K562 (cell line): ENCODE measurements at regions not wholly inside any gene's neighbourhood (a gene's known extent, or its start where the extent isn't known, plus 50 kb on each side); places are given as distances from the start of the nearest gene placed in this dataset.

Experiments
- ATAC-seq: fragments of 200-7000 bp; cut with Tn5 transposase; 3 replicates; pipeline ENCODE4 v1.9.1; 2020; ENCODE audit warnings: moderate library complexity
- BruUV-seq: library from RNA; stranded (reverse); fragments of 400-500 nt; replicated peaks from 2 replicates; lab custom pipeline; 2021; lab: Mats Ljungman, UMichigan
- CTCF ChIA-PET: fragments of 300-600 bp; formaldehyde crosslinking; extraction: SDS; loops from one replicate; lab custom pipeline; 2021; ENCODE audit warnings: low intra/inter-chr PET ratio; lab: Yijun Ruan, JAX
- POLR2A ChIA-PET: fragments of 300-600, 350-650 bp; sonication (Branson Sonifier 250); formaldehyde crosslinking; extraction: SDS; loops from one replicate; lab custom pipeline; 2021; ENCODE audit warnings: antibody characterized with exemption, inconsistent platforms; lab: Yijun Ruan, JAX
- DNase-seq, 4 experiments: peaks; one replicate each; pipeline versions ENCODE4 v3.0.0 to v3.0.0-alpha.2; 2011 to 2018; ENCODE audit warnings: low spot score in 3 of 4, mixed read lengths in 3 of 4; ENCODE audit errors: extremely low read depth in 1 of 4
- FAIRE-seq: peaks from 2 replicates; lab custom pipeline; 2011; peaks lifted over from hg19 to GRCh38; lab: Jason Lieb, UNC
- H2AFZ ChIP-seq: 2 replicates; pipeline ENCODE4 v1.6.0; 2011; ENCODE audit warnings: low read depth, low read length, control low read depth, inconsistent platforms
- H3K27ac ChIP-seq: fragments of 200-600 bp; 3 replicates; pipeline ENCODE4 v1.8.0; 2011; ENCODE audit warnings: low read depth, mild to moderate bottlenecking, control low read depth, inconsistent platforms, low read length, moderate library complexity, mixed read lengths; ENCODE audit errors: extremely low read depth
- H3K27me3 ChIP-seq, 2 experiments: fragments of 300-600 bp in 1 of 2; 2 replicates in 1 of 2; 3 replicates in 1 of 2; pipeline versions ENCODE4 v1.6.0 to v1.8.0; 2011; ENCODE audit warnings: inconsistent platforms in 2 of 2, low read length in 2 of 2, mild to moderate bottlenecking in 1 of 2, mixed read lengths in 1 of 2, moderate library complexity in 1 of 2; ENCODE audit not compliant: control insufficient read depth in 2 of 2, insufficient read depth in 2 of 2
- H3K36me3 ChIP-seq: fragments of 300-600 bp; 3 replicates; pipeline ENCODE4 v1.8.0; 2011; ENCODE audit warnings: mild to moderate bottlenecking, low read length, inconsistent platforms; ENCODE audit not compliant: control insufficient read depth, insufficient read depth
- H3K4me1 ChIP-seq, 2 experiments: fragments of 200-600 bp in 1 of 2; replicated peaks in 1 of 2; 2 replicates in 1 of 2; 3 replicates in 1 of 2; pipeline versions ENCODE4 v1.5.1 to v1.8.0; 2011; ENCODE audit warnings: inconsistent platforms in 2 of 2, low read length in 2 of 2, mild to moderate bottlenecking in 1 of 2, mixed read lengths in 1 of 2, moderate library complexity in 1 of 2; ENCODE audit not compliant: control insufficient read depth in 2 of 2, insufficient read depth in 2 of 2
- H3K4me2 ChIP-seq: 2 replicates; pipeline ENCODE4 v1.6.1; 2011; ENCODE audit warnings: low read length, control low read depth, inconsistent platforms, mixed read lengths; ENCODE audit not compliant: insufficient read depth
- H3K4me3 ChIP-seq: fragments of 200-600 bp; sonication (generic), shearing (Covaris generic); 2 replicates; pipeline ENCODE4 v1.5.1; 2016; ENCODE audit warnings: control low read depth, inconsistent platforms
- H3K79me2 ChIP-seq: fragments of 200-600 bp; 3 replicates; pipeline ENCODE4 v1.8.0; 2011; ENCODE audit warnings: low read length, inconsistent platforms; ENCODE audit not compliant: control insufficient read depth, insufficient read depth
- H3K9ac ChIP-seq, 2 experiments: 2 replicates each; pipeline versions ENCODE4 v1.6.0 to v1.6.1; 2011; ENCODE audit warnings: low read depth in 2 of 2, low read length in 2 of 2, control low read depth in 1 of 2, inconsistent platforms in 1 of 2, mild to moderate bottlenecking in 1 of 2, mixed read lengths in 1 of 2; ENCODE audit not compliant: insufficient read depth in 1 of 2
- H3K9me1 ChIP-seq: one replicate; pipeline ENCODE4 v1.6.0; 2011; ENCODE audit warnings: inconsistent platforms, mild to moderate bottlenecking, low read length, moderate library complexity; ENCODE audit not compliant: control insufficient read depth, insufficient read depth
- H3K9me3 ChIP-seq: replicated peaks from 2 replicates; pipeline ENCODE4 v1.5.1; 2011; ENCODE audit warnings: low read depth, low read length, inconsistent platforms; ENCODE audit not compliant: control insufficient read depth, insufficient read depth
- H4K20me1 ChIP-seq: replicated peaks from 2 replicates; pipeline ENCODE4 v1.6.1; 2011; ENCODE audit warnings: low read length, inconsistent platforms, mixed read lengths; ENCODE audit not compliant: control insufficient read depth, insufficient read depth
- JUNB ChIP-seq: fragments of 450-650 bp; formaldehyde crosslinking; conservative IDR thresholded peaks from 2 replicates; pipeline ENCODE4 v1.4.0; 2020; ENCODE audit warnings: mild to moderate bottlenecking
- MNT ChIP-seq, 2 experiments: fragments of 450-650 bp; conservative IDR thresholded peaks; 2 replicates each; pipeline ENCODE4 v1.6.1; 2017; ENCODE audit warnings: mild to moderate bottlenecking in 2 of 2, moderate library complexity in 2 of 2
- RAD21 ChIP-seq, 2 experiments: fragments of 250-450 bp in 1 of 2; fragments of 450-650 bp in 1 of 2; sonication (Bioruptor Pico) in 1 of 2; formaldehyde crosslinking in 1 of 2; IDR thresholded peaks in 1 of 2; conservative IDR thresholded peaks in 1 of 2; 2 replicates each; pipeline versions ENCODE4 v1.4.0 to v1.8.0; 2020 to 2022; ENCODE audit warnings: mild to moderate bottlenecking in 2 of 2, moderate library complexity in 1 of 2
- SPI1 ChIP-seq: IDR thresholded peaks from 2 replicates; pipeline ENCODE4 v1.6.1; 2011; ENCODE audit warnings: low read depth, low read length, control low read depth, borderline replicate concordance
- ZFP36 ChIP-seq: fragments of 150-350 bp; IDR thresholded peaks from 2 replicates; pipeline ENCODE4 v1.6.1; 2018; ENCODE audit warnings: low read length, low read depth; ENCODE audit not compliant: partially characterized antibody
- ZNF165 ChIP-seq: fragments of 250-450 bp; sonication (Bioruptor Pico); IDR thresholded peaks from 2 replicates; pipeline ENCODE4 v1.4.0; 2020; ENCODE audit warnings: borderline replicate concordance
- ZSCAN29 ChIP-seq: fragments of 450-650 bp; IDR thresholded peaks from 2 replicates; pipeline ENCODE4 v1.6.1; 2017
- WGBS: fragments of 100-300 bp; shearing (Covaris generic); methylation state at CpG from one replicate; pipeline ENCODE4 v1.1.6; 2016; ENCODE audit warnings: low coverage, mixed read lengths; ENCODE audit not compliant: insufficient coverage; ENCODE audit errors: missing lambda C conversion rate; 5-methylcytosine and 5-hydroxymethylcytosine counted together
- in situ Hi-C: fragments of 300-500 bp; cut with MboI; formaldehyde crosslinking; loops from 4 replicates; pipeline ENCODE4 v1.15.0; 2018; ENCODE audit warnings: inconsistent platforms, mixed read lengths
- intact Hi-C: fragments of 100-400 bp; cut with micrococcal nuclease; formaldehyde crosslinking; loops from 2 replicates; pipeline ENCODE4 v1.14.2; 2022

GRCh38 chr9:36479101-36479500 lies 79.0 kb upstream of the RNF38 start:
- Histone ChIP-seq H3K9ac (no peak overlapping the region), H2AFZ (no peak overlapping the region), H4K20me1 (peaks cover 5% of the 10 kb centered on the region; the same call in 1 of the 2 replicates), H3K4me2 (no peak overlapping the region), H3K79me2 (peaks cover 16% of the 10 kb centered on the region; the same call in 2 of the 3 replicates), H3K36me3 (no peaks in the 10 kb centered on the region), H3K4me1 (no peaks in the 10 kb centered on the region; a peak in 1 of 5 replicates), H3K9me3 (no peaks in the 10 kb centered on the region), H3K4me3 (no peak overlapping the region), H3K9me1 (no peaks in the 10 kb centered on the region), H3K27ac (no peak overlapping the region), H3K27me3 (no peaks in the 10 kb centered on the region)
- 61% methylated on average over 4 of the region's 4 CpGs for WGBS
- no peak for FAIRE-seq
- in situ Hi-C loops (no loop called here), intact Hi-C loops (no loop called here)
- no TSS peak for BruUV-seq
- ChIA-PET CTCF (no interaction called here), POLR2A (interaction anchor here (0.6 to 0.9 kb wide), 3 partner anchors 8 to 26 kb away, joined by 3 to 4 read pairs (median 3); no protein-coding TSS in a partner anchor)
- no peak for ATAC-seq
- TF ChIP-seq ZFP36 = no peak
- peak; percentile 18; the same call in 1 of the 2 replicates for TF ChIP-seq SPI1
- no peak for DNase-seq

GRCh38 chr9:36471359-36471758 lies 71.3 kb upstream of the RNF38 start:
- no peak for FAIRE-seq
- H3K9me3 ChIP-seq = no peaks in the 10 kb centered on the region
- no peaks in the 10 kb centered on the region for H3K27me3 ChIP-seq
- H3K27ac ChIP-seq = no peak overlapping the region
- H3K79me2 ChIP-seq = 0 out of 3 replicates have a peak, but pooled peaks cover 3% of the 10 kb centered on the region
- no TSS peak for BruUV-seq
- no peaks in the 10 kb centered on the region for H3K36me3 ChIP-seq
- intact Hi-C loops = no loop called here
- in situ Hi-C loops = no loop called here
- no peaks in the 10 kb centered on the region for H4K20me1 ChIP-seq
- TF ChIP-seq JUNB (CRISPR knock-in tag) (no peak), MNT (conservative IDR thresholded peaks at IDR 0.05) (no peak), RAD21 (CRISPR knock-in tag; conservative IDR thresholded peaks at IDR 0.05 in 1 of 2, IDR thresholded peaks at IDR 0.05 in 1 of 2) (no peak), ZNF165 (CRISPR knock-in tag) (no peak), ZSCAN29 (no peak)
- no peaks in the 10 kb centered on the region for H3K9me1 ChIP-seq
- no peak overlapping the region for H3K4me3 ChIP-seq
- no peak overlapping the region for H3K4me2 ChIP-seq
- no peak overlapping the region for H3K9ac ChIP-seq
- 47% methylated on average over 3 of the region's 3 CpGs for WGBS
- ChIA-PET CTCF (no interaction called here), POLR2A (no interaction called here)
- no peak for ATAC-seq
- no peak for DNase-seq
- H2AFZ ChIP-seq = no peak overlapping the region
- H3K4me1 ChIP-seq = no peaks in the 10 kb centered on the region; a peak in 1 of 5 replicates
